Caki2 (cell line): ENCODE measurements at regions not wholly inside any gene's neighbourhood (a gene's known extent, or its start where the extent isn't known, plus 50 kb on each side); places are given as distances from the start of the nearest gene placed in this dataset.
"Not testable (repeated sequence)": the region's sequence is repeated elsewhere in the genome, so short reads cannot be mapped to it uniquely, and the experiment has no call there.

ENCODE experiments used
- DNase-seq: peaks from one replicate; pipeline ENCODE4 v3.0.0-alpha.2; 2015; ENCODE audit warnings: low read depth
- in situ Hi-C: cut with HindIII; loops from 2 replicates; pipeline ENCODE4 v1.10.0; 2016; ENCODE audit warnings: low sequenced_read_pairs, low pct_unique_long_range_greater_than_20kb, mixed read lengths

DNA sequence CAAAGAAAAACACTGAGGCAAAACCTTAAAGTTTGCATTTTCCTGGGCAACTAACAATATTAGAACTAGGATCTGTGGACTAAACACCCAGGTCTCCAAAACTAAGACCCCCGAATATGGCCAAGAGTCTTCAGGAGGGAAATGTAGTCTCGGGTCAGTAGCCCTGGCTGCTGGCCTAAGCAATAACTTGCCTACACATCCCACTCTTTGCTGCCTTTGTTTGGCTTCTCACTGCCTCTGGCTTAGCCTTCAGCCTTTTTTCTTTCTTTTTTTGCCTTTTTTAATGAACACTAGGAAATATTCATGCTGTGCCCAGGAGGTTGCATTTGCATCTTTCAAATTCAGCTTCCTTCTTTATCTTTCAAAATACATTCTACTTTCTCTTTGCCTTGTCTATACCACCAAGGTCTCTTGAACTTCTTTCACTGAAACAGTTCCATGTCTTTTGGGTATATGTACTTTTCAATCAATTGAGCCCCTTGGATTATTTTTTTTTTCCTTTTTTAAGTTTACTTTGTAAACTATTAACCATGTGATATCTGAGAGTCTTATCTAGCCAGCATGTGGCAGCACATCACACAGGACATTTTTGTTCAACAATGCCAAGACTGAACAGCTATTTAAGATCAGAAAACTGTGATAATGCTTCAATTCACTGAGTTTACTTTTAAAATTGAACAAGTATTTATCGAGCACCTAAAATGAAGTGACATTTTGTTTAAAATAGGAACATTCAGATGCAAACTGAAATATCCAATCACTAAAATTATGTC lies 165.0 kb upstream of the TRPC6 start:
- no peak for DNase-seq
- in situ Hi-C loops: no loop called here

- in situ Hi-C loops: no loop called here
- DNase-seq: no peak
Observed at GRCh38 chr11:101745756-101746155, 161.9 kb upstream of the TRPC6 start.

GRCh38 chr11:101743828-101744227 lies 160.0 kb upstream of the TRPC6 start:
- no peak for DNase-seq
- in situ Hi-C loops: no loop called here

GRCh38 chr11:101741479-101742175 lies 157.8 kb upstream of the TRPC6 start:
- in situ Hi-C loops: no loop called here
- DNase-seq: no peak

DNA sequence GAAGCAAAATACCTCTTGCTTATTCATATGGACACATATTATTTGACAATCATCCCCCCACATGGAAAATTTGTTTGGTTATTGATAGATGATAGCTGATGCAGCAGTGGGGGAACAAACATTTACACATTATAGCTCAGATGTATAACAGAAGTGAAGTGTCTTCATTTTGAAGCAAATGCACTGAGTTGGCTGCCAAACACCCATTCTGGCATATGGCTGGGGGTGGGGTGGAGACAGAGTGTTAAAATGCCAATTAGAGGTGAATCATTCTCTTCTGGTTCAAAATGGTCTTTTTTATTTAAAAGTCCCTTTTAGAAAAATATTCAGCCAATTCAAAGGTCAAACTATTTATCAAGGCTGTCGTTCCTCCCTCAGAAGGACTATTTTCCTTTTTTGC lies 157.3 kb upstream of the TRPC6 start:
- DNase-seq: no peak
- in situ Hi-C loops: no loop called here

DNA sequence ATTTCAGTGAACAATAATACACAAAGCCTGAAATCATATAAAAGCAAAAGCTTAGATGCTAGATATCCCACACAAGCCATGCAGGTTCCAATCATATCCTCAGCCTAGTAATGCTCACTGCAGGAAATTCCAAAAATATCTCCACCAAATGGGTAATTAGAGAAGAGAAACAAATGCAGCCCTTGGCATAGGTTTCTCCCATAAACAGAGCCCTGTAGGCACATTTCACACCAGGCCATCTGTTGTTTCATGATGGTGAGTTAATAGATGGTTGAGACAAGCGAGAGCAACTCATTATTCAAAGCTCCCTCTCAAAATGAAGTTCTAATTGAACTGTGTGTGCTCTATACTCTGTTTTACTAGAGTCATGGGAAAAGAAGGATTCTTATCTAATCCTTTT lies 154.6 kb upstream of the TRPC6 start:
- in situ Hi-C loops: no loop called here
- DNase-seq: no peak

DNA sequence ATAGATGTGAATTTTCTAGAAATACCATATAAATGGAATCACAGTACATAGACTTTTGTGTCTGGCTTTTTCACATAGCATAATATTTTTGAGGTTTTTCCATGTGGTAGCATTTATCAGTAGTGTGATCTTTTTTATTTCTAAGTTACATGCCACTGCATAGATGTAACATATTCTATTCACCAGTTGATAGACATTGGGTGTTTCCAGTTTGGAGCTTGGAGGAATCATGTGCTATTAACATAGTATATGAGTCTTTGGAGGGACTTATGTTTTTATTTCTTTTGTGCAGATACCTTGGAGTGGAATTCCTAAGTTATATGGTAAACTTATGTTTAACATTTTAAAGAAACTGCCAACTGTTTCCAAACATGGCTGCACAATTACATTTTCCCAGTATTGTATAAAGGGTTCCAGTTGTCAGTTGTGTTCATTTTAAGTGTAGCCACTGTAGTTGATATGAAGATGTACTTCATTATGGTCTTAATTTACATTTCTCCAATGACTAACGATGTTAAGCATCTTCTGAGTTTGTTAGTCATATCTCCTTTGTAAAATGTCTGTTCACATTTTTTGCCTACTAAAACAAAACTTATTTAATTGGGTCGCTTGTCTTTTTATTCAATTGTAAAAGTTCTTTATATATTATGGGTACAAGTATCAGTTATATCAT lies 145.7 kb upstream of the TRPC6 start:
- in situ Hi-C loops: no loop called here
- DNase-seq: no peak

GRCh38 chr11:101727451-101727850 lies 143.6 kb upstream of the TRPC6 start:
- in situ Hi-C loops: no loop called here
- DNase-seq: no peak

DNA sequence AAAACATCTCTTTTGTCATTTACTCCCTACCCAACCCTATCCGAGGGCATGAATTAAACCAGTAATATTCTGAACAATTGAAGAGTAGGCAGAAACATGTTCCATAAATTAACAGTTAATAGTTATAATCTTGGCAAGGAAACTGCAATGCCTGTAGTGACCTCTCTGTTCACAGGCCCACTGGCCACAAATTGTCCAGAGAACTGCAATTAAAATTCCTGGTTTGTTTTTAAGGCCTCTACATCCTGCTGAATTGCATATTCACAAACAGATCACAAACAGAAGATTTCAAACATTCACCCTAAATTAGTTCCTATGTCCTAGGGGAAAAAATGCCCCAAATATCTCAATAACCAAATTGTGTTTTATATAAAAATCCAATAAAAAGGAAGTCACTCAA lies 143.2 kb upstream of the TRPC6 start:
- in situ Hi-C loops: no loop called here
- DNase-seq: no peak

DNA sequence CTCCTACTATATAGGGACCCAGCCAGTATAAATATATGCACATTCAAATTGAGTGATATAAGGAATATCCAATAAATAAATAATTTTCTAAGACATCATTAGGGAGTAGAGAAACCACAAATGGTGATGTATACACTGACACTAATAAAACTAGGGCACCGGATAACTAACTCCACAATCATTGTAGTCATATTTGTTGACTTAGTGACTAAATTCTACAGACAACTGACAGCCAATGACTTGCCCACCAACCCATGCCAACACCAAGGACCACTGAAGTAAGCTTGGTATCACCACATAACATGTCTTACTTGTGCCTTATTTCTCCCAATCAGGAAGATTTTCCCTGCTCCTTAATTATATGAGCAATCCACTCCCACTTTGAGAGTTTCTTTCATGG lies 139.6 kb upstream of the TRPC6 start:
- in situ Hi-C loops: no loop called here
- no peak for DNase-seq

- DNase-seq: no peak
- in situ Hi-C loops: no loop called here
Observed at GRCh38 chr11:101721270-101721669, 137.5 kb upstream of the TRPC6 start.

DNA sequence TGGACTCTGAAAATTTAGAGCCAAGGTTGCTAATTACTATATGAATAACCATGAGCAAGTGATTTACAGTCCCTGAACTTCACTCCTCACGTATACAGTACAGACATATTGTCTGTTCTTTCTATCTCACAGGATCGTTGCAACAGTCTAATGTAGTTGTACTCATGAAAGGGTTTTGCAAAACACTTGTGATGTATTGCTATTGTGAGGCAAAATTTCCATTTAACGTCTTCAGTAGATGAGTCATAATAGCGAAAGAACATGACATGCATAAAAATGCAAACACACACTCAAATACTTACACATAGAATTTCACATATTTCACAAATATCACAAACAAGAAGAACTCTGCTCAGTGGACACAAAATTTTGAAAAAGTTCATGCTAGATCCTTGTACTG lies 134.6 kb upstream of the TRPC6 start:
- in situ Hi-C loops: no loop called here
- DNase-seq: no peak

GRCh38 chr11:101717619-101718018 lies 133.8 kb upstream of the TRPC6 start:
- in situ Hi-C loops: no loop called here
- no peak for DNase-seq

- DNase-seq: no peak
- in situ Hi-C loops: no loop called here
Observed at GRCh38 chr11:101715281-101715680, 131.5 kb upstream of the TRPC6 start.

- in situ Hi-C loops: no loop called here
- DNase-seq: no peak
Observed at GRCh38 chr11:101707477-101707876, 123.7 kb upstream of the TRPC6 start.

GRCh38 chr11:101706541-101706940 lies 122.7 kb upstream of the TRPC6 start:
- DNase-seq: peak; percentile 16
- in situ Hi-C loops: no loop called here

GRCh38 chr11:101705972-101706371 lies 122.2 kb upstream of the TRPC6 start:
- DNase-seq: no peak
- in situ Hi-C loops: no loop called here

DNA sequence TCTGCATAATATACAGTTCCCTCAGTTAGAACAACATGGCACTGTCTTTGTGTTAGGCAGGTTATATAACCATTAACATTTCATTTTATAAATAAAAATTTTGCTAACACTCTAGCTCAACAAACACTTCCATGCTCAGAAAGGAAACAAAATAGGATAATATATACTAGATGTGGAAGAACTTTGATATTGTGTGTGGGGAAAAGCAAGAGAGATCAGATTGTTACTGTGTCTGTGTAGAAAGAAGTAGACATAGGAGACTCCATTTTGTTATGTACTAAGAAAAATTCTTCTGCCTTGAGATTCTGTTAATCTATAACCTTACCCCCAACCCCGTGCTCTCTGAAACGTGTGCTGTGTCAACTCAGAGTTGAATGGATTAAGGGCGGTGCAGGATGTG lies 111.1 kb upstream of the TRPC6 start:
- DNase-seq, in situ Hi-C loops: not testable (repeated sequence)

GRCh38 chr11:101692980-101693379 lies 109.2 kb upstream of the TRPC6 start:
- in situ Hi-C loops: no loop called here
- no peak for DNase-seq
